ENCODE measurements at regions not wholly inside any gene's neighbourhood (a gene's known extent, or its start where the extent isn't known, plus 50 kb on each side); places are given as distances from the start of the nearest gene placed in this dataset.

DNA sequence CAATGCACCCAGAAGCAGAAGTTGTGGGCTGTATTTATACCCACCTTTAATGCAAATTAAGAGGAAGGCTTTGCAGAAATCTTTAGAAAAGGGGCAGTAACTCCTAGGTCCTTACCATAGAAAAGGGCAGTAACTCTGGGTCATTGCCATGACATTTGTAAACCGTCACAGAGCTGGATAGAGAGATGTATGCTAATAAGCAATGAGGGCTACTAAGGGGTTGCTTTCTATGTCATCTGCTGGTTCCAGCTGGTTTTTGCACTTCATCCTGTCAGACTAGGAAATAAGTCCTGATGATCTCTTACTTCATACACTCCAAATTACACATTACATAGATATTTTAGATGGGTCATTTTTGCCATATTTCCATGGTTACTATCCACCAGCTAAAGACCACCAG is 299.1 kb upstream of the TYRP1 start:
- no peak for DNase-seq (ENCODE audit: extremely low spot score in 2 of 2)
- TF ChIP-seq, protein P1, sequence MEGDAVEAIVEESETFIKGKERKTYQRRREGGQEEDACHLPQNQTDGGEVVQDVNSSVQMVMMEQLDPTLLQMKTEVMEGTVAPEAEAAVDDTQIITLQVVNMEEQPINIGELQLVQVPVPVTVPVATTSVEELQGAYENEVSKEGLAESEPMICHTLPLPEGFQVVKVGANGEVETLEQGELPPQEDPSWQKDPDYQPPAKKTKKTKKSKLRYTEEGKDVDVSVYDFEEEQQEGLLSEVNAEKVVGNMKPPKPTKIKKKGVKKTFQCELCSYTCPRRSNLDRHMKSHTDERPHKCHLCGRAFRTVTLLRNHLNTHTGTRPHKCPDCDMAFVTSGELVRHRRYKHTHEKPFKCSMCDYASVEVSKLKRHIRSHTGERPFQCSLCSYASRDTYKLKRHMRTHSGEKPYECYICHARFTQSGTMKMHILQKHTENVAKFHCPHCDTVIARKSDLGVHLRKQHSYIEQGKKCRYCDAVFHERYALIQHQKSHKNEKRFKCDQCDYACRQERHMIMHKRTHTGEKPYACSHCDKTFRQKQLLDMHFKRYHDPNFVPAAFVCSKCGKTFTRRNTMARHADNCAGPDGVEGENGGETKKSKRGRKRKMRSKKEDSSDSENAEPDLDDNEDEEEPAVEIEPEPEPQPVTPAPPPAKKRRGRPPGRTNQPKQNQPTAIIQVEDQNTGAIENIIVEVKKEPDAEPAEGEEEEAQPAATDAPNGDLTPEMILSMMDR (IDR thresholded peaks at IDR 0.05): no peak
- TF ChIP-seq POLR2AphosphoS5 (IDR thresholded peaks at IDR 0.05; ENCODE audit: insufficient read depth in 1 of 2, low read depth in 1 of 2): no peak
- TF ChIP-seq POLR2A (IDR thresholded peaks at IDR 0.05): no peak
- no peaks in the 10 kb centered on the region for H3K9me3 ChIP-seq
- no peaks in the 10 kb centered on the region for H3K36me3 ChIP-seq
- no peaks in the 10 kb centered on the region for H3K4me1 ChIP-seq
- intact Hi-C loops (cut with DNase I): no loop called here
- no peak overlapping the region for H3K4me3 ChIP-seq
- H3K27ac ChIP-seq: no peak overlapping the region
- no peaks in the 10 kb centered on the region for H3K27me3 ChIP-seq

DNA sequence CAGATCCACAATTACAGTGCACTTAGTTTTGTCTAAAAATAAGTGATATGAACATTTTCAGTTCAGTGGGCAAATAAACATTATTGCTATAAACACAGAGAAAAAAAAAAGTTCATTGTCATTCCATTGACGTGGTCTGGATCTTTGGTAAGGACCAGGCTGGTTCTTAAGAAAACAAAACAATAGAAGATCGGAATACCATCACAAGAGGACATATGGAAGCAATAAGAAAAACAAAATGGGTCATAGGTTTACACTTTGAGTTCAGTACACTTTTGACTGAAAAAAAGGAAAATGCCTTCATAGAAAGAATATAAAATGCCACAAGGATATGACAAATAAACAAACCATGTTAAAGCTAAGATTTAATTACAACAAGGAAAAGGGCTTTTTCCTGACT is 289.5 kb upstream of the TYRP1 start:
- Histone ChIP-seq H3K4me3 (no peak overlapping the region), H3K4me1 (no peaks in the 10 kb centered on the region), H3K36me3 (no peaks in the 10 kb centered on the region), H3K27me3 (no peaks in the 10 kb centered on the region), H3K9me3 (no peaks in the 10 kb centered on the region), H3K27ac (no peak overlapping the region)
- TF ChIP-seq, protein P1 (IDR thresholded peaks at IDR 0.05): no peak
- TF ChIP-seq POLR2AphosphoS5 (IDR thresholded peaks at IDR 0.05; ENCODE audit: insufficient read depth in 1 of 2, low read depth in 1 of 2): no peak
- no peak for TF ChIP-seq POLR2A (IDR thresholded peaks at IDR 0.05)
- no peak for DNase-seq (ENCODE audit: extremely low spot score in 2 of 2)
- intact Hi-C loops (cut with DNase I): no loop called here

DNA sequence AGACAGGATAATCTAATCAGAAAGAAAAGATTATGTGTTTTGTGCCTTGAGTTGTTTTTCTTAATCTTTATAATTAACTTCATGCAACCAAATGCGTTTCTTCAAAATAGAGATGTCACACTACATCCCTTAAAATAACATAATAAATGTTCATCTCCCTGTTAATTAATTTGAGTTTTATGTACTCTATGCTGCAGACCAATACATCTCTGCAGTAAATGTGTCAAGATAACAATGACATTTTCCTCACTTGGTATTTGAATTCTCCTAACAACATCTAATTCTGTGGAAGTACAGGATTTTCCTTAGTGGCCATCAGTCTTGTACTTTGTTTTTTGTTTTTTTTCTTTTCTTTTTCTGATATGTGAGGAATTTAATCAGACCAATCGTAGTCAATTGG is 279.2 kb upstream of the TYRP1 start:
- Histone ChIP-seq H3K27ac (no peak overlapping the region), H3K4me3 (no peak overlapping the region), H3K9me3 (no peaks in the 10 kb centered on the region), H3K27me3 (no peaks in the 10 kb centered on the region), H3K4me1 (no peaks in the 10 kb centered on the region), H3K36me3 (no peaks in the 10 kb centered on the region)
- TF ChIP-seq POLR2A (IDR thresholded peaks at IDR 0.05): no peak
- TF ChIP-seq, protein P1 (IDR thresholded peaks at IDR 0.05): no peak
- no peak for TF ChIP-seq POLR2AphosphoS5 (IDR thresholded peaks at IDR 0.05; ENCODE audit: insufficient read depth in 1 of 2, low read depth in 1 of 2)
- DNase-seq (ENCODE audit: extremely low spot score in 2 of 2): no peak
- intact Hi-C loops (cut with DNase I): no loop called here

DNA sequence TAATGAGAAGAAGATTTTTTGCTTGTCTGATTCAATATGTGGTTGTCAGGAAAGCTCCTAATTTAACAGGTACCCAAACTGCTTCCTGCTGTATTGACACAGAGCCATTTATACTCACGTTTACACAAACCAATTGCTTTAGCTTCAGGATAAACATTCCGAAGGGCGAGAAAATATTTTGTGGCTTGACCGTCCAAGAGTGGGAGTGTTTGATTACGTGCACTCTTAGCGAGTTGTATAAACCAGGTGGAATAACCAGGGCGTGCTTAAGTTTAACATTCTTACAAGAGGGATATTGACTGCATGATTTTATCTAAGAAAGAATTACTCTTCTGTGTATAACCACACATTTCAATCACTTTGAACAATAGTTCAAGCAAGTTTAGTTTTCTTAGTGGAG is 278.7 kb upstream of the TYRP1 start:
- TF ChIP-seq, protein P1 (IDR thresholded peaks at IDR 0.05): no peak
- no peak for TF ChIP-seq POLR2A (IDR thresholded peaks at IDR 0.05)
- TF ChIP-seq POLR2AphosphoS5 (IDR thresholded peaks at IDR 0.05; ENCODE audit: insufficient read depth in 1 of 2, low read depth in 1 of 2): no peak
- no peaks in the 10 kb centered on the region for H3K27me3 ChIP-seq
- no peak overlapping the region for H3K4me3 ChIP-seq
- H3K36me3 ChIP-seq: no peaks in the 10 kb centered on the region
- DNase-seq (ENCODE audit: extremely low spot score in 2 of 2): no peak
- H3K27ac ChIP-seq: no peak overlapping the region
- H3K9me3 ChIP-seq: no peaks in the 10 kb centered on the region
- intact Hi-C loops (cut with DNase I): no loop called here
- H3K4me1 ChIP-seq: no peaks in the 10 kb centered on the region

DNA sequence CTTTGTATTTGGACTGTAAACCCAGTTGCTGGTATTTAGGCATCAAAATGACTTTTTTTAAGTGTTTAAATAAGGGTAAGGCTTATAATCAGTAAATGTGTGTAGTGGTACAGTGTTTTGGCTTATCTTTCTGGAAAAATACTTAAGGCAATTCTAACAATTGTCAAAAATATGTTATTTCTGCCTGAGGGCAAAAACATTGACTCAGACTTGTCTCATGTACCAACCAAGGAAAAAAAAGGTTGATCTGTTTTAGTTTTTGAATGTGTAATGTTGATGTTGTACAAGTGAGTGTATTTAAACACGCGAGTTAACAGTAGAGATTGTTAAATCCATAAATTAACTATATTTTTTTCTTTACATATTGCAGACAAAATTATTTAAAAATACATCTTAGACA is 277.8 kb upstream of the TYRP1 start:
- no peaks in the 10 kb centered on the region for H3K27me3 ChIP-seq
- no peaks in the 10 kb centered on the region for H3K36me3 ChIP-seq
- no peak for DNase-seq (ENCODE audit: extremely low spot score in 2 of 2)
- H3K4me1 ChIP-seq: no peaks in the 10 kb centered on the region
- no peaks in the 10 kb centered on the region for H3K9me3 ChIP-seq
- TF ChIP-seq POLR2A (IDR thresholded peaks at IDR 0.05): no peak
- no peak for TF ChIP-seq POLR2AphosphoS5 (IDR thresholded peaks at IDR 0.05; ENCODE audit: insufficient read depth in 1 of 2, low read depth in 1 of 2)
- TF ChIP-seq, protein P1 (IDR thresholded peaks at IDR 0.05): no peak
- H3K4me3 ChIP-seq: no peak overlapping the region
- intact Hi-C loops (cut with DNase I): no loop called here
- no peak overlapping the region for H3K27ac ChIP-seq

Data from vagina (tissue), 2 donors.